NCI-H2171 treated with DMSO at 0.1 percent for 48 hours (cell line): ENCODE measurements at regions not wholly inside any gene's neighbourhood (a gene's known extent, or its start where the extent isn't known, plus 50 kb on each side); places are given as distances from the start of the nearest gene placed in this dataset.
"Not testable (repeated sequence)": the region's sequence is repeated elsewhere in the genome, so short reads cannot be mapped to it uniquely, and the experiment has no call there.

Experiments
- DNase-seq: peaks from one replicate; lab custom pipeline; 2025; lab: John Stamatoyannopoulos, UW

GRCh38 chr11:110514967-110515366 is 85.2 kb downstream of the FDX1 start:
- DNase-seq = no peak

DNA sequence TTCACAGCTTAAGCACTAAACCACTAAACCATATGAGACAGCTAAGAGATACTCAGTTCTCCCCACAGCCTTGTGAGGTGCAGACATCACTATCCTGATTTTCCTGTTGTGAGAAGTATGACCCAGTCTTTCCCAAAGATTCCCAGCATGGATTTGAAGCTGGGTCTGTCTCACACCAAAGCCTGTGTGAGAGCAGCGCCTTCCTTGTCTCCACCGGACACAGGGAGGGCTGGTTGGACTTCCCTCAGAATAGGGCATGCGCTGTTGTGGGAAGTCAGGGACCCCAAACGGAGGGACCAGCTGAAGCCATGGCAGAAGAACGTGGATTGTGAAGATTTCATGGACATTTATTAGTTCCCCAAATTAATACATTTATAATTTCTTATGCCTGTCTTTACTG is 87.6 kb downstream of the FDX1 start:
- DNase-seq = not testable (repeated sequence)

DNA sequence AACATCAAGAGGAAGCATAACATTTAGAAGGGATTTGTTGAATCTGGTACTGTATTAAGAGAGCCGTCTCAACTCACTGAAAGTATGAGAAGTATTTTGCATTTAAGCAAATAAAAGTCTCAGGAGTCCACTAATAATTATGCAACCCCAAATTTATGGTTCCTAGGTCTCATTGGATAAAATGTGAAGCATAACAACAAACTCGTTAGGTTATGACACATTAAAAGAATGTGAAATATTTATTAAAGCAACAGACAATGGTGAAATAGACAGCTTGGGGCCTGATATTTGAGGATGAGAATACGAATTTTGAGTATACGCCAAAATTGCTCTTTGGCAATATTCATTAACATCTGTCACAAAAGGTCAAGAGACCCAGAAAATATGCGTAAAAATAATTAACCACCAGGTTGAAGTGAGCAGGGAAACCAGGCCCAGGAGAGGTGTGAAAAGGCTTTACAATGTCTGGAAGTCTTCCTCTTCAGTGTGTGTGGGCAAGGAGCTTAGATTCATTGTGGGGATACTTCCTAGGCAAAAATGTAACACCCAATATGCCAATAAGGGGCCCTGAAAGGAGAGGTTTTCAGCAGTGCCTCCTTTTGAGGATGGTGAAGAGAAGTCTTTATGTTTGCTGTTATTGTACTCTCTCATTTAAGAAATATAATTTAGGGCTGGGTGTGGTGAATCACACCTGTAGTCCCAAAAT is 89.2 kb downstream of the FDX1 start:
- peak; percentile 19 for DNase-seq

GRCh38 chr11:110519796-110520195 is 90.0 kb downstream of the FDX1 start:
- DNase-seq = no peak

DNA sequence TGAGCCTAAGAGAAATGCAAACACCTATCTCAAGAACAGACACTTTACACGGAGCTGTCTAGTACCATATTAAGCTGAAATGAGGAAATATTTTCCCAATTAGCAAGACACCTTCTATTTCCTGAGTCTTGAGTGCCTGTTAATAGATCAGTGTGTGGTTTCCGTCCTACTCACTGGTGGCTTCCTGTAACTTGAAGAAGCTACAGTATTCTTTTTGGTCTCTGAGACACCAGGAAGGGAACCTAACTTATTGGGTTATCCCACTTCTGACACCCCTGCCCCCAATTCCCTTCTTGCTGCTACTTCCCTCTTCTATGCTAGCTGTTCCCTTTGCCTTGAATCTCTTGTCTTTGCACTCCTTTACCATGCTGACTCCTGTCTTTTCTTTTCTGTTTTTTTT is 92.7 kb downstream of the FDX1 start:
- no peak for DNase-seq

GRCh38 chr11:110524238-110524637 is 94.5 kb downstream of the FDX1 start:
- DNase-seq = peak; percentile 6

- no peak for DNase-seq
Observed at GRCh38 chr11:110525883-110526282, 96.1 kb downstream of the FDX1 start.

GRCh38 chr11:110526323-110526722 is 96.6 kb downstream of the FDX1 start:
- no peak for DNase-seq
